HG03378 (cell line): ENCODE measurements at regions not wholly inside any gene's neighbourhood (a gene's known extent, or its start where the extent isn't known, plus 50 kb on each side); places are given as distances from the start of the nearest gene placed in this dataset.

ENCODE experiments used
- ATAC-seq: cut with Tn5 transposase; IDR thresholded peaks from one replicate; pipeline ENCODE4 v1.9.1; 2021; ENCODE audit warnings: mild to moderate bottlenecking, moderate library complexity; ENCODE audit not compliant: unreplicated experiment

- no peak for ATAC-seq
Measured at GRCh38 chr10:78547905-78548304, 514.2 kb downstream of the RPS24 start.

GRCh38 chr10:78548369-78548768 is 514.7 kb downstream of the RPS24 start:
- ATAC-seq, result no peak

GRCh38 chr10:78549140-78549935 is 515.7 kb downstream of the RPS24 start:
- ATAC-seq, result no peak

GRCh38 chr10:78550090-78550489 is 516.4 kb downstream of the RPS24 start:
- ATAC-seq, result no peak

- ATAC-seq, result no peak
Measured at GRCh38 chr10:78550716-78551115, 517.1 kb downstream of the RPS24 start.

- no peak for ATAC-seq
Measured at GRCh38 chr10:78551184-78552005, 517.4 kb upstream of the ZMIZ1 start.

GRCh38 chr10:78552261-78552811 is 516.4 kb upstream of the ZMIZ1 start:
- ATAC-seq, result no peak

- no peak for ATAC-seq
Measured at GRCh38 chr10:78553792-78554191, 515.0 kb upstream of the ZMIZ1 start.

- ATAC-seq, result no peak
Measured at GRCh38 chr10:78555128-78555527, 513.6 kb upstream of the ZMIZ1 start.

GRCh38 chr10:78556705-78557432 is 511.9 kb upstream of the ZMIZ1 start:
- no peak for ATAC-seq

GRCh38 chr10:78557433-78557925 is 511.3 kb upstream of the ZMIZ1 start:
- no peak for ATAC-seq

- ATAC-seq, result no peak
Measured at GRCh38 chr10:78559661-78560340, 509.0 kb upstream of the ZMIZ1 start.

- ATAC-seq, result no peak
Measured at GRCh38 chr10:78560341-78560688, 508.5 kb upstream of the ZMIZ1 start.

GRCh38 chr10:78563314-78563713 is 505.5 kb upstream of the ZMIZ1 start:
- ATAC-seq, result no peak

- ATAC-seq, result no peak
Measured at GRCh38 chr10:78565841-78566240, 502.9 kb upstream of the ZMIZ1 start.

GRCh38 chr10:78566284-78567111 is 502.3 kb upstream of the ZMIZ1 start:
- ATAC-seq, result no peak

- ATAC-seq, result no peak
Measured at GRCh38 chr10:78567680-78568455, 500.9 kb upstream of the ZMIZ1 start.

GRCh38 chr10:78568620-78569019 is 500.1 kb upstream of the ZMIZ1 start:
- ATAC-seq, result no peak
